Lower leg skin (tissue), 3 donors: ENCODE measurements at regions not wholly inside any gene's neighbourhood (a gene's known extent, or its start where the extent isn't known, plus 50 kb on each side); places are given as distances from the start of the nearest gene placed in this dataset.

ENCODE experiments used
- POLR2A ChIP-seq, 2 donors: fragments of 450-650 bp; IDR thresholded peaks; one replicate each; pipeline ENCODE4 v1.6.1; 2016 to 2017; ENCODE audit warnings: antibody characterized with exemption in 2 of 2, mild to moderate bottlenecking in 1 of 2, moderate library complexity in 1 of 2
- TF ChIP-seq, protein P1 (sequence below), 3 donors: fragments of 450-650 bp; IDR thresholded peaks; one replicate each; pipeline ENCODE4 v1.5.1; 2016; ENCODE audit warnings: antibody characterized with exemption in 3 of 3, mild to moderate bottlenecking in 3 of 3, moderate library complexity in 2 of 3

- TF ChIP-seq POLR2A (IDR thresholded peaks at IDR 0.05), result no peak
- TF ChIP-seq, protein P1, sequence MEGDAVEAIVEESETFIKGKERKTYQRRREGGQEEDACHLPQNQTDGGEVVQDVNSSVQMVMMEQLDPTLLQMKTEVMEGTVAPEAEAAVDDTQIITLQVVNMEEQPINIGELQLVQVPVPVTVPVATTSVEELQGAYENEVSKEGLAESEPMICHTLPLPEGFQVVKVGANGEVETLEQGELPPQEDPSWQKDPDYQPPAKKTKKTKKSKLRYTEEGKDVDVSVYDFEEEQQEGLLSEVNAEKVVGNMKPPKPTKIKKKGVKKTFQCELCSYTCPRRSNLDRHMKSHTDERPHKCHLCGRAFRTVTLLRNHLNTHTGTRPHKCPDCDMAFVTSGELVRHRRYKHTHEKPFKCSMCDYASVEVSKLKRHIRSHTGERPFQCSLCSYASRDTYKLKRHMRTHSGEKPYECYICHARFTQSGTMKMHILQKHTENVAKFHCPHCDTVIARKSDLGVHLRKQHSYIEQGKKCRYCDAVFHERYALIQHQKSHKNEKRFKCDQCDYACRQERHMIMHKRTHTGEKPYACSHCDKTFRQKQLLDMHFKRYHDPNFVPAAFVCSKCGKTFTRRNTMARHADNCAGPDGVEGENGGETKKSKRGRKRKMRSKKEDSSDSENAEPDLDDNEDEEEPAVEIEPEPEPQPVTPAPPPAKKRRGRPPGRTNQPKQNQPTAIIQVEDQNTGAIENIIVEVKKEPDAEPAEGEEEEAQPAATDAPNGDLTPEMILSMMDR (IDR thresholded peaks at IDR 0.05), result no peak
Measured at GRCh38 chr12:46699986-46700385, 125.8 kb downstream of the SLC38A4 start.
